WTC11 (cell line): ENCODE measurements at regions not wholly inside any gene's neighbourhood (a gene's known extent, or its start where the extent isn't known, plus 50 kb on each side); places are given as distances from the start of the nearest gene placed in this dataset.

Experiments used
- ATAC-seq: fragments of 200-7000 bp; cut with Tn5 transposase; 2 replicates; pipeline ENCODE4 v1.10.0; 2021; ENCODE audit warnings: mild to moderate bottlenecking, moderate library complexity
- CTCF ChIA-PET: fragments of 300-600 bp; sonication (Branson Sonifier 250); formaldehyde crosslinking; loops from one replicate; lab custom pipeline; 2021; ENCODE audit warnings: antibody characterized with exemption; lab: Charles Lee
- POLR2A ChIA-PET: fragments of 350-600 bp; sonication (Branson Sonifier 250); formaldehyde crosslinking; loops from one replicate; lab custom pipeline; 2021; ENCODE audit warnings: antibody characterized with exemption; lab: Charles Lee
- DNase-seq: peaks from one replicate; pipeline ENCODE4 v3.0.0; 2021; ENCODE audit warnings: low spot score
- H3K27ac Mint-ChIP-seq: 2 replicates; pipeline ENCODE4 v1.8.0; 2021; ENCODE audit warnings: mixed read lengths
- H3K27me3 Mint-ChIP-seq: 2 replicates; pipeline ENCODE4 v1.8.0; 2021; ENCODE audit warnings: low read depth, mild to moderate bottlenecking, moderate library complexity, mixed read lengths
- H3K36me3 Mint-ChIP-seq: 2 replicates; pipeline ENCODE4 v1.8.0; 2021; ENCODE audit warnings: mixed read lengths
- H3K4me1 Mint-ChIP-seq: 2 replicates; pipeline ENCODE4 v1.8.0; 2022; ENCODE audit warnings: mixed read lengths
- H3K4me3 Mint-ChIP-seq: 2 replicates; pipeline ENCODE4 v1.8.0; 2021; ENCODE audit warnings: mild to moderate bottlenecking, moderate library complexity, mixed read lengths
- H3K9me3 Mint-ChIP-seq: 2 replicates; pipeline ENCODE4 v1.8.0; 2021; ENCODE audit warnings: mixed read lengths
- CREM ChIP-seq: sonication (generic); formaldehyde crosslinking; IDR thresholded peaks from 2 replicates; pipeline ENCODE4 v1.8.1; 2022; ENCODE audit warnings: mild to moderate bottlenecking, missing genetic modification reagents, moderate library complexity
- ESRRA ChIP-seq: sonication (generic); formaldehyde crosslinking; IDR thresholded peaks from 2 replicates; pipeline ENCODE4 v1.8.1; 2022; ENCODE audit warnings: mild to moderate bottlenecking, missing genetic modification reagents, borderline replicate concordance
- ETV6 ChIP-seq: sonication (generic); formaldehyde crosslinking; IDR thresholded peaks from 2 replicates; pipeline ENCODE4 v1.8.1; 2022; ENCODE audit warnings: mild to moderate bottlenecking, missing genetic modification reagents
- FOXJ3 ChIP-seq: sonication (generic); formaldehyde crosslinking; IDR thresholded peaks from 2 replicates; pipeline ENCODE4 v1.9.0; 2021; ENCODE audit warnings: missing genetic modification reagents, mild to moderate bottlenecking, borderline replicate concordance
- GRHL2 ChIP-seq: fragments of 250-450 bp; sonication (Bioruptor Pico); IDR thresholded peaks from 2 replicates; pipeline ENCODE4 v1.8.0; 2022; ENCODE audit warnings: mild to moderate bottlenecking, moderate library complexity; ENCODE audit not compliant: insufficient replicate concordance, severe bottlenecking
- GTF2I ChIP-seq: fragments of 250-450 bp; sonication (Bioruptor Pico); conservative IDR thresholded peaks from 2 replicates; pipeline ENCODE4 v1.4.0; 2021; ENCODE audit warnings: mild to moderate bottlenecking
- JAZF1 ChIP-seq: fragments of 250-450 bp; sonication (Bioruptor Pico); IDR thresholded peaks from 2 replicates; pipeline ENCODE4 v1.9.0; 2021; ENCODE audit warnings: moderate library complexity, mild to moderate bottlenecking, inconsistent platforms
- NFATC4 ChIP-seq: fragments of 250-450 bp; sonication (Bioruptor Pico); IDR thresholded peaks from 2 replicates; pipeline ENCODE4 v1.9.0; 2021; ENCODE audit warnings: mild to moderate bottlenecking
- PRRX2 ChIP-seq: fragments of 250-450 bp; sonication (Bioruptor Pico); IDR thresholded peaks from 2 replicates; pipeline ENCODE4 v1.8.0; 2021; ENCODE audit warnings: mild to moderate bottlenecking
- SP1 ChIP-seq: sonication (generic); formaldehyde crosslinking; conservative IDR thresholded peaks from 2 replicates; pipeline ENCODE4 v1.8.1; 2022; ENCODE audit warnings: missing genetic modification reagents
- ZNF121 ChIP-seq: sonication (generic); formaldehyde crosslinking; IDR thresholded peaks from 2 replicates; pipeline ENCODE4 v1.8.0; 2023; ENCODE audit warnings: missing genetic modification reagents
- ZNF138 ChIP-seq: sonication (generic); formaldehyde crosslinking; conservative IDR thresholded peaks from 2 replicates; pipeline ENCODE4 v1.8.1; 2022; ENCODE audit warnings: mild to moderate bottlenecking, moderate library complexity, missing genetic modification reagents
- ZNF232 ChIP-seq: sonication (generic); formaldehyde crosslinking; IDR thresholded peaks from 2 replicates; pipeline ENCODE4 v1.8.0; 2022; ENCODE audit warnings: mild to moderate bottlenecking, missing genetic modification reagents
- ZNF396 ChIP-seq: fragments of 250-450 bp; sonication (Bioruptor Pico); IDR thresholded peaks from 2 replicates; pipeline ENCODE4 v1.8.0; 2021; ENCODE audit warnings: mild to moderate bottlenecking, moderate library complexity, borderline replicate concordance
- ZNF671 ChIP-seq: fragments of 250-450 bp; sonication (Bioruptor Pico); IDR thresholded peaks from 2 replicates; pipeline ENCODE4 v1.8.0; 2021; ENCODE audit warnings: mild to moderate bottlenecking
- TF ChIP-seq, protein P1 (sequence below): sonication (generic); formaldehyde crosslinking; IDR thresholded peaks from 2 replicates; pipeline ENCODE4 v1.8.0; 2022; ENCODE audit warnings: missing genetic modification reagents
- TF ChIP-seq, protein P2 (sequence below): sonication (generic); formaldehyde crosslinking; IDR thresholded peaks from 2 replicates; pipeline ENCODE4 v1.8.1; 2022; ENCODE audit warnings: missing genetic modification reagents, borderline replicate concordance
- TF ChIP-seq, protein P3 (sequence below): sonication (generic); formaldehyde crosslinking; conservative IDR thresholded peaks from 2 replicates; pipeline ENCODE4 v1.8.1; 2023; ENCODE audit warnings: mild to moderate bottlenecking, low read depth, missing genetic modification reagents, moderate library complexity
- TF ChIP-seq, protein P4 (sequence below): sonication (generic); formaldehyde crosslinking; conservative IDR thresholded peaks from 2 replicates; pipeline ENCODE4 v1.8.1; 2022; ENCODE audit warnings: mild to moderate bottlenecking, missing genetic modification reagents
- TF ChIP-seq, protein P5 (sequence below): sonication (generic); formaldehyde crosslinking; IDR thresholded peaks from 2 replicates; pipeline ENCODE4 v1.8.1; 2022; ENCODE audit warnings: mild to moderate bottlenecking, moderate library complexity, missing genetic modification reagents
- TF ChIP-seq, protein P6 (sequence below): sonication (generic); formaldehyde crosslinking; IDR thresholded peaks from 2 replicates; pipeline ENCODE4 v1.8.1; 2023; ENCODE audit warnings: mild to moderate bottlenecking, missing genetic modification reagents, moderate library complexity

DNA sequence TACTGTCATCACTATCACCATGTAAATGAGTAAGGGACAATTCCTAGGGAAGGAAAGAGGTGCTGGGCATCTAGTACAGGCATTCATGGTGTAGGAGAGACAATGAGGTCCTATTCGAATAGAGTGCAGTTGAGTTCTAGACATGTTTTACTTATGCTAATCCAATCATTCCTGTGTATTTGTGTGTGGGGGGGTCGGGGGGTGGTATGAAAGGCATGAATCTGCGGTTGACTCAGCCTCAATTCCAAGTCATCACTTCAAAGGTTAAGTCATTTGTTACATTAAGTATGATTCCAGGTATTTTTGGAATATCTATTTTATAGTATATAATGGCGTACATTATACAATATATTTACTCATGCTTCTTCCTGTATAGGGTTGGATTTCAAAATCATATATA, 163.1 kb upstream of the GALNT15 start:
- Mint-ChIP-seq H3K27me3 (peaks cover 4% of the 10 kb centered on the region; the same call in 1 of the 2 replicates), H3K27ac (no peak overlapping the region), H3K9me3 (peaks cover 30% of the 10 kb centered on the region), H3K4me1 (no peaks in the 10 kb centered on the region), H3K36me3 (peaks cover 8% of the 10 kb centered on the region; the same call in 1 of the 2 replicates), H3K4me3 (no peak overlapping the region)
- TF ChIP-seq GRHL2 (CRISPR knock-in tag) (no peak), ETV6 (CRISPR knock-in tag) (no peak), NFATC4 (CRISPR knock-in tag) (no peak), ZNF671 (no peak), ZNF232 (CRISPR knock-in tag) (no peak), ESRRA (no peak), ZNF396 (no peak), FOXJ3 (CRISPR knock-in tag) (no peak), SP1 (no peak), PRRX2 (CRISPR knock-in tag) (no peak), CREM (CRISPR knock-in tag) (no peak)
- TF ChIP-seq, protein P1, sequence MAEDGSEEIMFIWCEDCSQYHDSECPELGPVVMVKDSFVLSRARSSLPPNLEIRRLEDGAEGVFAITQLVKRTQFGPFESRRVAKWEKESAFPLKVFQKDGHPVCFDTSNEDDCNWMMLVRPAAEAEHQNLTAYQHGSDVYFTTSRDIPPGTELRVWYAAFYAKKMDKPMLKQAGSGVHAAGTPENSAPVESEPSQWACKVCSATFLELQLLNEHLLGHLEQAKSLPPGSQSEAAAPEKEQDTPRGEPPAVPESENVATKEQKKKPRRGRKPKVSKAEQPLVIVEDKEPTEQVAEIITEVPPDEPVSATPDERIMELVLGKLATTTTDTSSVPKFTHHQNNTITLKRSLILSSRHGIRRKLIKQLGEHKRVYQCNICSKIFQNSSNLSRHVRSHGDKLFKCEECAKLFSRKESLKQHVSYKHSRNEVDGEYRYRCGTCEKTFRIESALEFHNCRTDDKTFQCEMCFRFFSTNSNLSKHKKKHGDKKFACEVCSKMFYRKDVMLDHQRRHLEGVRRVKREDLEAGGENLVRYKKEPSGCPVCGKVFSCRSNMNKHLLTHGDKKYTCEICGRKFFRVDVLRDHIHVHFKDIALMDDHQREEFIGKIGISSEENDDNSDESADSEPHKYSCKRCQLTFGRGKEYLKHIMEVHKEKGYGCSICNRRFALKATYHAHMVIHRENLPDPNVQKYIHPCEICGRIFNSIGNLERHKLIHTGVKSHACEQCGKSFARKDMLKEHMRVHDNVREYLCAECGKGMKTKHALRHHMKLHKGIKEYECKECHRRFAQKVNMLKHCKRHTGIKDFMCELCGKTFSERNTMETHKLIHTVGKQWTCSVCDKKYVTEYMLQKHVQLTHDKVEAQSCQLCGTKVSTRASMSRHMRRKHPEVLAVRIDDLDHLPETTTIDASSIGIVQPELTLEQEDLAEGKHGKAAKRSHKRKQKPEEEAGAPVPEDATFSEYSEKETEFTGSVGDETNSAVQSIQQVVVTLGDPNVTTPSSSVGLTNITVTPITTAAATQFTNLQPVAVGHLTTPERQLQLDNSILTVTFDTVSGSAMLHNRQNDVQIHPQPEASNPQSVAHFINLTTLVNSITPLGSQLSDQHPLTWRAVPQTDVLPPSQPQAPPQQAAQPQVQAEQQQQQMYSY (CRISPR knock-in tag): no peak
- TF ChIP-seq, protein P2, sequence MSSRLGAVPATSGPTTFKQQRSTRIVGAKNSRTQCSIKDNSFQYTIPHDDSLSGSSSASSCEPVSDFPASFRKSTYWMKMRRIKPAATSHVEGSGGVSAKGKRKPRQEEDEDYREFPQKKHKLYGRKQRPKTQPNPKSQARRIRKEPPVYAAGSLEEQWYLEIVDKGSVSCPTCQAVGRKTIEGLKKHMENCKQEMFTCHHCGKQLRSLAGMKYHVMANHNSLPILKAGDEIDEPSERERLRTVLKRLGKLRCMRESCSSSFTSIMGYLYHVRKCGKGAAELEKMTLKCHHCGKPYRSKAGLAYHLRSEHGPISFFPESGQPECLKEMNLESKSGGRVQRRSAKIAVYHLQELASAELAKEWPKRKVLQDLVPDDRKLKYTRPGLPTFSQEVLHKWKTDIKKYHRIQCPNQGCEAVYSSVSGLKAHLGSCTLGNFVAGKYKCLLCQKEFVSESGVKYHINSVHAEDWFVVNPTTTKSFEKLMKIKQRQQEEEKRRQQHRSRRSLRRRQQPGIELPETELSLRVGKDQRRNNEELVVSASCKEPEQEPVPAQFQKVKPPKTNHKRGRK (CRISPR knock-in tag): no peak
- TF ChIP-seq, protein P3, sequence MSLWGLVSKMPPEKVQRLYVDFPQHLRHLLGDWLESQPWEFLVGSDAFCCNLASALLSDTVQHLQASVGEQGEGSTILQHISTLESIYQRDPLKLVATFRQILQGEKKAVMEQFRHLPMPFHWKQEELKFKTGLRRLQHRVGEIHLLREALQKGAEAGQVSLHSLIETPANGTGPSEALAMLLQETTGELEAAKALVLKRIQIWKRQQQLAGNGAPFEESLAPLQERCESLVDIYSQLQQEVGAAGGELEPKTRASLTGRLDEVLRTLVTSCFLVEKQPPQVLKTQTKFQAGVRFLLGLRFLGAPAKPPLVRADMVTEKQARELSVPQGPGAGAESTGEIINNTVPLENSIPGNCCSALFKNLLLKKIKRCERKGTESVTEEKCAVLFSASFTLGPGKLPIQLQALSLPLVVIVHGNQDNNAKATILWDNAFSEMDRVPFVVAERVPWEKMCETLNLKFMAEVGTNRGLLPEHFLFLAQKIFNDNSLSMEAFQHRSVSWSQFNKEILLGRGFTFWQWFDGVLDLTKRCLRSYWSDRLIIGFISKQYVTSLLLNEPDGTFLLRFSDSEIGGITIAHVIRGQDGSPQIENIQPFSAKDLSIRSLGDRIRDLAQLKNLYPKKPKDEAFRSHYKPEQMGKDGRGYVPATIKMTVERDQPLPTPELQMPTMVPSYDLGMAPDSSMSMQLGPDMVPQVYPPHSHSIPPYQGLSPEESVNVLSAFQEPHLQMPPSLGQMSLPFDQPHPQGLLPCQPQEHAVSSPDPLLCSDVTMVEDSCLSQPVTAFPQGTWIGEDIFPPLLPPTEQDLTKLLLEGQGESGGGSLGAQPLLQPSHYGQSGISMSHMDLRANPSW: no peak
- ChIA-PET POLR2A (no interaction called here), CTCF (no interaction called here)
- no peak for ATAC-seq
- DNase-seq: no peak

DNA sequence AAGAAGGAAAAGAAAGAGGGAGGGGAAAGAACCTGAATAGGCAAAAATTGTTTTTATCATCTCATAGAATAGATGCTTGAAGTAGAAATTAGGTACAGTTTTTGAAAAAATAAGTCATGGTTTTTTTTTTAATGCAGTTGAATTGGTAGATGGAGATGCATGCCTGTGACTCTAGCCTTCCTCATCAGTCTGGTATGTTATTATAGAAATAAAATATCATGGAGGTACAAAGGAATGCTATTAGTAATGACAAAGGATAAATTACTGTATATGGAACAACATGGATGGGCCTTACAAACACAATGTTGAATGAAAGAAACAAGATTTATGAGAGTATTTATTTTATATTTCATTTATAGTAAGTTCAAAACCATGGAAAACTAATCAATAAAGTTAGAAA, 162.4 kb upstream of the GALNT15 start:
- Mint-ChIP-seq H3K27me3 (peaks cover 4% of the 10 kb centered on the region; the same call in 1 of the 2 replicates), H3K4me3 (no peak overlapping the region), H3K36me3 (peaks cover 8% of the 10 kb centered on the region; the same call in 1 of the 2 replicates), H3K9me3 (peaks cover 23% of the 10 kb centered on the region), H3K27ac (no peak overlapping the region), H3K4me1 (no peaks in the 10 kb centered on the region)
- TF ChIP-seq GTF2I (CRISPR knock-in tag) (no peak), ZNF671 (no peak), ZNF121 (CRISPR knock-in tag) (no peak), ZNF138 (CRISPR knock-in tag) (no peak), ETV6 (CRISPR knock-in tag) (no peak), JAZF1 (CRISPR knock-in tag) (no peak)
- TF ChIP-seq, protein P4, sequence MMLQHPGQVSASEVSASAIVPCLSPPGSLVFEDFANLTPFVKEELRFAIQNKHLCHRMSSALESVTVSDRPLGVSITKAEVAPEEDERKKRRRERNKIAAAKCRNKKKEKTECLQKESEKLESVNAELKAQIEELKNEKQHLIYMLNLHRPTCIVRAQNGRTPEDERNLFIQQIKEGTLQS (CRISPR knock-in tag): no peak
- TF ChIP-seq, protein P1 (CRISPR knock-in tag): no peak
- TF ChIP-seq, protein P5, sequence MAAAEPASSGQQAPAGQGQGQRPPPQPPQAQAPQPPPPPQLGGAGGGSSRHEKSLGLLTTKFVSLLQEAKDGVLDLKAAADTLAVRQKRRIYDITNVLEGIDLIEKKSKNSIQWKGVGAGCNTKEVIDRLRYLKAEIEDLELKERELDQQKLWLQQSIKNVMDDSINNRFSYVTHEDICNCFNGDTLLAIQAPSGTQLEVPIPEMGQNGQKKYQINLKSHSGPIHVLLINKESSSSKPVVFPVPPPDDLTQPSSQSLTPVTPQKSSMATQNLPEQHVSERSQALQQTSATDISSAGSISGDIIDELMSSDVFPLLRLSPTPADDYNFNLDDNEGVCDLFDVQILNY (CRISPR knock-in tag): no peak
- TF ChIP-seq, protein P6, sequence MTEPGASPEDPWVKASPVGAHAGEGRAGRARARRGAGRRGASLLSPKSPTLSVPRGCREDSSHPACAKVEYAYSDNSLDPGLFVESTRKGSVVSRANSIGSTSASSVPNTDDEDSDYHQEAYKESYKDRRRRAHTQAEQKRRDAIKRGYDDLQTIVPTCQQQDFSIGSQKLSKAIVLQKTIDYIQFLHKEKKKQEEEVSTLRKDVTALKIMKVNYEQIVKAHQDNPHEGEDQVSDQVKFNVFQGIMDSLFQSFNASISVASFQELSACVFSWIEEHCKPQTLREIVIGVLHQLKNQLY (CRISPR knock-in tag): no peak
- ChIA-PET CTCF (no interaction called here), POLR2A (no interaction called here)
- DNase-seq: no peak
- ATAC-seq: no peak
